Mammary epithelial cell (primary cell): ENCODE measurements at regions not wholly inside any gene's neighbourhood (a gene's known extent, or its start where the extent isn't known, plus 50 kb on each side); places are given as distances from the start of the nearest gene placed in this dataset.

Source experiments
- EZH2 ChIP-seq: IDR thresholded peaks from 2 replicates; pipeline ENCODE4 v1.6.1; 2012; ENCODE audit warnings: low read length, inconsistent platforms, borderline replicate concordance
- TF ChIP-seq, protein P1 (sequence below), 2 donors: IDR thresholded peaks in 1 of 2; conservative IDR thresholded peaks in 1 of 2; 2 replicates each; pipeline ENCODE4 v1.5.1; 2011 to 2012; ENCODE audit warnings: inconsistent platforms in 2 of 2, low read length in 2 of 2, mild to moderate bottlenecking in 2 of 2, control low read depth in 1 of 2, low read depth in 1 of 2; ENCODE audit not compliant: insufficient read depth in 1 of 2; ENCODE audit errors: extremely low read depth in 1 of 2

- TF ChIP-seq, protein P1, sequence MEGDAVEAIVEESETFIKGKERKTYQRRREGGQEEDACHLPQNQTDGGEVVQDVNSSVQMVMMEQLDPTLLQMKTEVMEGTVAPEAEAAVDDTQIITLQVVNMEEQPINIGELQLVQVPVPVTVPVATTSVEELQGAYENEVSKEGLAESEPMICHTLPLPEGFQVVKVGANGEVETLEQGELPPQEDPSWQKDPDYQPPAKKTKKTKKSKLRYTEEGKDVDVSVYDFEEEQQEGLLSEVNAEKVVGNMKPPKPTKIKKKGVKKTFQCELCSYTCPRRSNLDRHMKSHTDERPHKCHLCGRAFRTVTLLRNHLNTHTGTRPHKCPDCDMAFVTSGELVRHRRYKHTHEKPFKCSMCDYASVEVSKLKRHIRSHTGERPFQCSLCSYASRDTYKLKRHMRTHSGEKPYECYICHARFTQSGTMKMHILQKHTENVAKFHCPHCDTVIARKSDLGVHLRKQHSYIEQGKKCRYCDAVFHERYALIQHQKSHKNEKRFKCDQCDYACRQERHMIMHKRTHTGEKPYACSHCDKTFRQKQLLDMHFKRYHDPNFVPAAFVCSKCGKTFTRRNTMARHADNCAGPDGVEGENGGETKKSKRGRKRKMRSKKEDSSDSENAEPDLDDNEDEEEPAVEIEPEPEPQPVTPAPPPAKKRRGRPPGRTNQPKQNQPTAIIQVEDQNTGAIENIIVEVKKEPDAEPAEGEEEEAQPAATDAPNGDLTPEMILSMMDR (conservative IDR thresholded peaks at IDR 0.05 in 1 of 2, IDR thresholded peaks at IDR 0.05 in 1 of 2; ENCODE audit: extremely low read depth in 1 of 2, insufficient read depth in 1 of 2, low read depth in 1 of 2, low read length in 2 of 2): no peak
- no peak for TF ChIP-seq EZH2
These were observed 69.8 kb upstream of the BASP1 start for GRCh38 chr5:17147617-17148016.
